Sigmoid colon (tissue), 6 donors: ENCODE measurements at regions not wholly inside any gene's neighbourhood (a gene's known extent, or its start where the extent isn't known, plus 50 kb on each side); places are given as distances from the start of the nearest gene placed in this dataset.

Source experiments
- DNase-seq: peaks from one replicate; pipeline ENCODE4 v3.0.0-alpha.2; 2019
- H3K27ac ChIP-seq, 4 donors: fragments of 200-600 bp; sonication (generic); one replicate each; pipeline ENCODE4 v1.5.1; 2016 to 2019; ENCODE audit warnings: mild to moderate bottlenecking in 1 of 4
- H3K27me3 ChIP-seq, 3 donors: fragments of 200-600 bp; sonication (generic); one replicate each; pipeline ENCODE4 v1.5.1; 2019; ENCODE audit warnings: mild to moderate bottlenecking in 1 of 3
- H3K36me3 ChIP-seq, 4 donors: fragments of 200-600 bp; sonication (generic); one replicate each; pipeline ENCODE4 v1.5.1; 2016 to 2019
- H3K4me1 ChIP-seq, 4 donors: fragments of 200-600 bp; sonication (generic); one replicate each; pipeline ENCODE4 v1.5.1; 2017 to 2019
- H3K4me3 ChIP-seq, 4 donors: fragments of 200-600 bp; sonication (generic); one replicate each; pipeline ENCODE4 v1.5.1; 2017 to 2019; ENCODE audit warnings: mild to moderate bottlenecking in 2 of 4, moderate library complexity in 1 of 4
- H3K9me3 ChIP-seq, 4 donors: fragments of 200-600 bp in 3 of 4; sonication (generic) in 3 of 4; one replicate each; pipeline versions ENCODE4 v1.5.1 to v1.6.1; 2013 to 2019
- CTCF ChIP-seq, 4 experiments: fragments of 450-650 bp in 3 of 4; fragments of 200-600 bp in 1 of 4; IDR thresholded peaks; one replicate each; pipeline ENCODE4 v1.5.1; 2016 to 2019; ENCODE audit warnings: antibody characterized with exemption in 4 of 4, mild to moderate bottlenecking in 3 of 4, moderate library complexity in 2 of 4
- EP300 ChIP-seq, 4 donors: sonication (generic); formaldehyde crosslinking; IDR thresholded peaks; one replicate each; pipeline ENCODE4 v1.6.1; 2017; ENCODE audit warnings: antibody characterized with exemption in 4 of 4
- POLR2A ChIP-seq, 2 donors: fragments of 450-650 bp; IDR thresholded peaks; one replicate each; pipeline ENCODE4 v1.6.1; 2016; ENCODE audit warnings: antibody characterized with exemption in 2 of 2, mild to moderate bottlenecking in 2 of 2, moderate library complexity in 2 of 2
- POLR2AphosphoS5 ChIP-seq, 4 donors: sonication (generic); formaldehyde crosslinking; IDR thresholded peaks; one replicate each; pipeline ENCODE4 v1.6.1; 2017; ENCODE audit warnings: antibody characterized with exemption in 4 of 4
- WGBS, 2 donors: extraction: QIAGEN DNeasy Blood & Tissue Kit; methylation state at CpG; one replicate each; pipeline ENCODE4 v1.1.7; 2013; 5-methylcytosine and 5-hydroxymethylcytosine counted together
- intact Hi-C: fragments of 100-400 bp; cut with DNase I; formaldehyde crosslinking; loops from one replicate; pipeline ENCODE4 v1.15.1; 2023
- donor health status: healthy with polysubstance abuse.
- donor health status: healthy.

GRCh38 chr3:82329300-82329699 is 567.9 kb upstream of the GBE1 start:
- Histone ChIP-seq H3K4me3 (no peak overlapping the region), H3K4me1 (no peaks in the 10 kb centered on the region), H3K36me3 (no peaks in the 10 kb centered on the region), H3K9me3 (no peaks in the 10 kb centered on the region), H3K27ac (no peak overlapping the region), H3K27me3 (no peaks in the 10 kb centered on the region)
- DNase-seq = no peak
- intact Hi-C loops = no loop called here
- WGBS, 2 donors = 70 to 71% methylated on average over 2 of the region's 2 CpGs
- TF ChIP-seq CTCF (IDR thresholded peaks at IDR 0.05) = no peak
- no peak for TF ChIP-seq EP300 (IDR thresholded peaks at IDR 0.05)
- TF ChIP-seq POLR2AphosphoS5 (IDR thresholded peaks at IDR 0.05) = no peak
- no peak for TF ChIP-seq POLR2A (IDR thresholded peaks at IDR 0.05)

DNA sequence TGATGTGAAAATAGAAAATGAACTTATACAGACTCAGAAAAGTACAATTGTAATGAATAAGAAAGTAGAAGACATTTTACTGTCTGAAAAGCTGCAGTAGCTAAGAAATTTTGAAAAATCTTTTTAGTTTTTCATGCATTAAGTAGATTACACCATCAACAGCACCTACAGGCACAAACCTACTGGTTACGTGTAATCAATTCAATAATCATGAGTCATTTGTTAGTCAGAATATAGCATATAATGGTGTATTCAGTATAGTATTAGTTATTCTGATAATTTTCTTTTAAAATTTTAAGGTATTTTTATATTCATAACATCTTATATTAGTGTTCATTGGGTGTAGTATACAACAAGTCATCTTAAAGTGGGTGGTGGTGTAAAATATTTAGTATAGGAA is 550.5 kb upstream of the GBE1 start:
- TF ChIP-seq EP300 (IDR thresholded peaks at IDR 0.05) (no peak), POLR2A (IDR thresholded peaks at IDR 0.05) (no peak), CTCF (IDR thresholded peaks at IDR 0.05) (no peak), POLR2AphosphoS5 (IDR thresholded peaks at IDR 0.05) (no peak)
- WGBS, 2 donors = 91% methylated on average over 1 of the region's 1 CpG
- Histone ChIP-seq H3K9me3 (no peaks in the 10 kb centered on the region), H3K27ac (no peak overlapping the region), H3K36me3 (no peaks in the 10 kb centered on the region), H3K4me1 (no peaks in the 10 kb centered on the region), H3K27me3 (no peaks in the 10 kb centered on the region), H3K4me3 (no peak overlapping the region)
- intact Hi-C loops = no loop called here
- DNase-seq = no peak

GRCh38 chr3:82308755-82309154 is 547.3 kb upstream of the GBE1 start:
- Histone ChIP-seq H3K27me3 (no peaks in the 10 kb centered on the region), H3K9me3 (peaks cover 0 to 3% (median 0%) of the 10 kb centered on the region in 4 donors), H3K27ac (no peak overlapping the region), H3K4me1 (no peaks in the 10 kb centered on the region), H3K36me3 (no peaks in the 10 kb centered on the region), H3K4me3 (no peak overlapping the region)
- 78 to 85% methylated on average over 7 of the region's 7 CpGs for WGBS, 2 donors
- DNase-seq = no peak
- no peak for TF ChIP-seq POLR2AphosphoS5 (IDR thresholded peaks at IDR 0.05)
- no peak for TF ChIP-seq POLR2A (IDR thresholded peaks at IDR 0.05)
- no peak for TF ChIP-seq EP300 (IDR thresholded peaks at IDR 0.05)
- TF ChIP-seq CTCF (IDR thresholded peaks at IDR 0.05) = no peak
- intact Hi-C loops = no loop called here

GRCh38 chr3:82306189-82306588 is 544.7 kb upstream of the GBE1 start:
- H3K9me3 ChIP-seq = peaks cover 0 to 3% (median 0%) of the 10 kb centered on the region in 4 donors
- WGBS, 2 donors = 78 to 84% methylated on average over 1 of the region's 1 CpG
- intact Hi-C loops = no loop called here
- no peak for TF ChIP-seq POLR2AphosphoS5 (IDR thresholded peaks at IDR 0.05)
- TF ChIP-seq POLR2A (IDR thresholded peaks at IDR 0.05) = no peak
- TF ChIP-seq CTCF (IDR thresholded peaks at IDR 0.05) = no peak
- no peak for TF ChIP-seq EP300 (IDR thresholded peaks at IDR 0.05)
- no peak overlapping the region for H3K27ac ChIP-seq
- no peaks in the 10 kb centered on the region for H3K27me3 ChIP-seq
- no peaks in the 10 kb centered on the region for H3K4me1 ChIP-seq
- DNase-seq = no peak
- no peaks in the 10 kb centered on the region for H3K36me3 ChIP-seq
- H3K4me3 ChIP-seq = no peak overlapping the region

DNA sequence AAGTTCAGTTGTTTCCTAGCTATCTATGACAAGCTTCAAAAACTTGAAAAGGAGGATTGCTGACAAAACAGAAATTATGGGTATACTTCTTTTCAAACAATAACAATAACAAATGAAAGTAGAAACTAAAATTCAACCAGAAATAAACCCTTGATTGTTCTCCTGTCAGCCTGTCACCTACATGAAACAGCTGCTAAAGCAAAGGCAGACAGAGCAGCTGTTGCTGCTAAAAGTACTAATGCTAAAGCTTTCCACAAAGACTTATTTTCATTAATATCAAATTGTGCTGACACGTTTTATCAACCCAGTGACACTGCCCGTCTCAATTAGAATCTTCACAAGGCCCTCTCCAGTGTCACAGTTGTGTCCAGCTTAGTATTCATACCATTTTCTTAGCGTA is 533.2 kb upstream of the GBE1 start:
- Histone ChIP-seq H3K4me1 (no peaks in the 10 kb centered on the region), H3K27me3 (no peaks in the 10 kb centered on the region), H3K27ac (no peak overlapping the region), H3K36me3 (no peaks in the 10 kb centered on the region), H3K9me3 (no peaks in the 10 kb centered on the region), H3K4me3 (no peak overlapping the region)
- no peak for DNase-seq
- TF ChIP-seq EP300 (IDR thresholded peaks at IDR 0.05) = no peak
- no peak for TF ChIP-seq POLR2AphosphoS5 (IDR thresholded peaks at IDR 0.05)
- TF ChIP-seq POLR2A (IDR thresholded peaks at IDR 0.05) = no peak
- no peak for TF ChIP-seq CTCF (IDR thresholded peaks at IDR 0.05)
- WGBS, 2 donors = 66 to 73% methylated on average over 3 of the region's 3 CpGs
- intact Hi-C loops = no loop called here
